SK-N-SH treated with all-trans-retinoic acid at 6 μM for 48 hours (cell line): ENCODE measurements at regions not wholly inside any gene's neighbourhood (a gene's known extent, or its start where the extent isn't known, plus 50 kb on each side); places are given as distances from the start of the nearest gene placed in this dataset.

Experiments used
- ARNTL ChIP-seq: fragments of 450-650 bp; formaldehyde crosslinking; IDR thresholded peaks from 2 replicates; pipeline ENCODE4 v1.5.0; 2020; ENCODE audit warnings: low read depth, mild to moderate bottlenecking, moderate library complexity, borderline replicate concordance
- BACH2 ChIP-seq: fragments of 250-450 bp; sonication (Bioruptor Pico); IDR thresholded peaks from 2 replicates; pipeline ENCODE4 v1.9.0; 2021; ENCODE audit warnings: mild to moderate bottlenecking, borderline replicate concordance
- CREB5 ChIP-seq: fragments of 250-450 bp; sonication (Bioruptor Pico); IDR thresholded peaks from 2 replicates; pipeline ENCODE4 v1.5.1; 2020; ENCODE audit warnings: low read depth, mild to moderate bottlenecking, moderate library complexity
- GLIS3 ChIP-seq: fragments of 250-450 bp; sonication (Bioruptor Pico); IDR thresholded peaks from 2 replicates; pipeline ENCODE4 v1.5.0; 2020; ENCODE audit warnings: mild to moderate bottlenecking, moderate library complexity
- OSR1 ChIP-seq: fragments of 250-450 bp; sonication (Bioruptor Pico); IDR thresholded peaks from 2 replicates; pipeline ENCODE4 v1.8.0; 2022; ENCODE audit warnings: moderate library complexity, mild to moderate bottlenecking, inconsistent platforms
- PATZ1 ChIP-seq: fragments of 250-450 bp; sonication (Bioruptor Pico); IDR thresholded peaks from 2 replicates; pipeline ENCODE4 v1.8.0; 2020; ENCODE audit warnings: mild to moderate bottlenecking, moderate library complexity, borderline replicate concordance
- POU6F1 ChIP-seq: fragments of 250-450 bp; sonication (Bioruptor Pico); IDR thresholded peaks from 2 replicates; pipeline ENCODE4 v1.8.0; 2021; ENCODE audit warnings: low read depth, mild to moderate bottlenecking, moderate library complexity, borderline replicate concordance
- PPARA ChIP-seq: fragments of 250-450 bp; sonication (Bioruptor Pico); IDR thresholded peaks from 2 replicates; pipeline ENCODE4 v1.5.0; 2020; ENCODE audit warnings: mild to moderate bottlenecking, borderline replicate concordance
- RARB ChIP-seq: fragments of 250-450 bp; sonication (Bioruptor Pico); IDR thresholded peaks from 2 replicates; pipeline ENCODE4 v1.8.0; 2021; ENCODE audit warnings: mild to moderate bottlenecking, moderate library complexity
- SNAI2 ChIP-seq: fragments of 250-450 bp; sonication (Bioruptor Pico); IDR thresholded peaks from 2 replicates; pipeline ENCODE4 v1.5.0; 2020; ENCODE audit warnings: mild to moderate bottlenecking, moderate library complexity
- TCF4 ChIP-seq: fragments of 250-450 bp; sonication (Bioruptor Pico); IDR thresholded peaks from 2 replicates; pipeline ENCODE4 v1.8.0; 2021; ENCODE audit warnings: mild to moderate bottlenecking, moderate library complexity, borderline replicate concordance
- TOX ChIP-seq: fragments of 250-450 bp; sonication (Bioruptor Pico); IDR thresholded peaks from 2 replicates; pipeline ENCODE4 v1.8.0; 2021; ENCODE audit warnings: mild to moderate bottlenecking, moderate library complexity, borderline replicate concordance
- TSHZ2 ChIP-seq: fragments of 250-450 bp; sonication (Bioruptor Pico); IDR thresholded peaks from 2 replicates; pipeline ENCODE4 v1.5.0; 2020; ENCODE audit warnings: mild to moderate bottlenecking, moderate library complexity
- ZFP3 ChIP-seq: fragments of 250-450 bp; sonication (Bioruptor Pico); IDR thresholded peaks from 2 replicates; pipeline ENCODE4 v1.5.0; 2020; ENCODE audit warnings: mild to moderate bottlenecking, moderate library complexity

- TF ChIP-seq PATZ1 = no peak
- TF ChIP-seq ZFP3 (CRISPR knock-in tag) = no peak
- TF ChIP-seq BACH2 (CRISPR knock-in tag) = no peak
- TF ChIP-seq GLIS3 (CRISPR knock-in tag) = no peak
- TF ChIP-seq TOX = no peak
- TF ChIP-seq SNAI2 (CRISPR knock-in tag) = no peak
- TF ChIP-seq TSHZ2 (CRISPR knock-in tag) = no peak
- TF ChIP-seq PPARA (CRISPR knock-in tag) = no peak
- TF ChIP-seq OSR1 (CRISPR knock-in tag) = no peak
- no peak for TF ChIP-seq CREB5 (CRISPR knock-in tag)
- TF ChIP-seq RARB (CRISPR knock-in tag) = no peak
- no peak for TF ChIP-seq ARNTL (CRISPR knock-in tag)
- no peak for TF ChIP-seq TCF4 (CRISPR knock-in tag)
- no peak for TF ChIP-seq POU6F1 (CRISPR knock-in tag)
Observed at GRCh38 chr9:82299870-82300269, 311.3 kb downstream of the SPATA31D1 start.
